ENCODE measurements at regions not wholly inside any gene's neighbourhood (a gene's known extent, or its start where the extent isn't known, plus 50 kb on each side); places are given as distances from the start of the nearest gene placed in this dataset.
A peak's percentile ranks its signal among the peaks of the same experiment; 100 is the strongest.
"Not testable (repeated sequence)": the region's sequence is repeated elsewhere in the genome, so short reads cannot be mapped to it uniquely, and the experiment has no call there.

GRCh38 chr13:58313219-58313618 lies 681.7 kb downstream of the PCDH17 start:
- FAIRE-seq (no peak), DNase-seq (ENCODE audit: extremely low spot score, insufficient read length, low read depth) (no peak)

GRCh38 chr13:58318495-58319167 lies 687.1 kb downstream of the PCDH17 start:
- DNase-seq (ENCODE audit: extremely low spot score, insufficient read length, low read depth): no peak
- no peak for FAIRE-seq

- FAIRE-seq (no peak), DNase-seq (ENCODE audit: extremely low spot score, insufficient read length, low read depth) (no peak)
Observed at GRCh38 chr13:58324161-58324560, 692.6 kb downstream of the PCDH17 start.

GRCh38 chr13:58329746-58330145 lies 698.2 kb downstream of the PCDH17 start:
- FAIRE-seq (no peak), DNase-seq (ENCODE audit: extremely low spot score, insufficient read length, low read depth) (no peak)

GRCh38 chr13:58340895-58341294 lies 709.4 kb downstream of the PCDH17 start:
- DNase-seq (ENCODE audit: extremely low spot score, insufficient read length, low read depth) (no peak), FAIRE-seq (no peak)

GRCh38 chr13:58341318-58341717 lies 709.8 kb downstream of the PCDH17 start:
- DNase-seq (ENCODE audit: extremely low spot score, insufficient read length, low read depth) (no peak), FAIRE-seq (no peak)

GRCh38 chr13:58343076-58343475 lies 711.5 kb downstream of the PCDH17 start:
- FAIRE-seq: no peak
- no peak for DNase-seq (ENCODE audit: extremely low spot score, insufficient read length, low read depth)

GRCh38 chr13:58352100-58352499 lies 720.6 kb downstream of the PCDH17 start:
- FAIRE-seq; DNase-seq (ENCODE audit: extremely low spot score, insufficient read length, low read depth): not testable (repeated sequence)

- DNase-seq (ENCODE audit: extremely low spot score, insufficient read length, low read depth) (no peak), FAIRE-seq (no peak)
Observed at GRCh38 chr13:58369936-58370335, 738.4 kb downstream of the PCDH17 start.

- FAIRE-seq: no peak
Observed at GRCh38 chr13:58376349-58376748, 744.8 kb downstream of the PCDH17 start.

GRCh38 chr13:58376775-58377174 lies 745.2 kb downstream of the PCDH17 start:
- FAIRE-seq: peak; percentile 15
- DNase-seq (ENCODE audit: extremely low spot score, insufficient read length, low read depth): no peak

More at GRCh38 chr13:58376349-58376748, 744.8 kb downstream of the PCDH17 start:
- no peak for DNase-seq (ENCODE audit: extremely low spot score, insufficient read length, low read depth)

GRCh38 chr13:58379221-58379620 lies 747.7 kb downstream of the PCDH17 start:
- no peak for DNase-seq (ENCODE audit: extremely low spot score, insufficient read length, low read depth)
- no peak for FAIRE-seq

GRCh38 chr13:58385336-58385735 lies 753.8 kb downstream of the PCDH17 start:
- not testable (repeated sequence) for FAIRE-seq; DNase-seq (ENCODE audit: extremely low spot score, insufficient read length, low read depth)

GRCh38 chr13:58397596-58398387 lies 766.2 kb downstream of the PCDH17 start:
- FAIRE-seq: no peak

GRCh38 chr13:58399263-58399662 lies 767.7 kb downstream of the PCDH17 start:
- DNase-seq (ENCODE audit: extremely low spot score, insufficient read length, low read depth) (no peak), FAIRE-seq (no peak)

More at GRCh38 chr13:58397596-58398387, 766.2 kb downstream of the PCDH17 start:
- DNase-seq (ENCODE audit: extremely low spot score, insufficient read length, low read depth): no peak

GRCh38 chr13:58406545-58406944 lies 775.0 kb downstream of the PCDH17 start:
- no peak for FAIRE-seq

GRCh38 chr13:58429917-58430316 lies 798.4 kb downstream of the PCDH17 start:
- FAIRE-seq (no peak), DNase-seq (ENCODE audit: extremely low spot score, insufficient read length, low read depth) (no peak)

More at GRCh38 chr13:58406545-58406944, 775.0 kb downstream of the PCDH17 start:
- no peak for DNase-seq (ENCODE audit: extremely low spot score, insufficient read length, low read depth)

- FAIRE-seq: no peak
- no peak for DNase-seq (ENCODE audit: extremely low spot score, insufficient read length, low read depth)
Observed at GRCh38 chr13:58434943-58435342, 803.4 kb downstream of the PCDH17 start.

GRCh38 chr13:58437427-58437826 lies 805.9 kb downstream of the PCDH17 start:
- FAIRE-seq (no peak), DNase-seq (ENCODE audit: extremely low spot score, insufficient read length, low read depth) (no peak)

- no peak for DNase-seq (ENCODE audit: extremely low spot score, insufficient read length, low read depth)
- no peak for FAIRE-seq
Observed at GRCh38 chr13:58446979-58447378, 815.4 kb downstream of the PCDH17 start.

GRCh38 chr13:58452123-58452623 lies 820.6 kb downstream of the PCDH17 start:
- FAIRE-seq (no peak), DNase-seq (ENCODE audit: extremely low spot score, insufficient read length, low read depth) (no peak)

Measured in GM18507 (cell line).